ENCODE measurements at regions not wholly inside any gene's neighbourhood (a gene's known extent, or its start where the extent isn't known, plus 50 kb on each side); places are given as distances from the start of the nearest gene placed in this dataset.

- H4K20me1 ChIP-seq (ENCODE audit: control insufficient read depth, insufficient read depth, insufficient read length), result no peaks in the 10 kb centered on the region
- no peaks in the 10 kb centered on the region for H3K27me3 ChIP-seq (ENCODE audit: insufficient read depth, low read length)
- H3K9ac ChIP-seq (ENCODE audit: extremely low read depth, insufficient read length, low read length), result no peak overlapping the region
- WGBS (ENCODE audit: extremely low coverage, insufficient read length, low lambda C conversion rate), result no CpG with 5 or more reads among the region's 2 CpGs
- TF ChIP-seq CTCF (conservative IDR thresholded peaks at IDR 0.05), result no peak
- Mint-ChIP-seq H3K4me3 (no peak overlapping the region), H3K9me3 (peaks cover 12 to 17% of the 10 kb centered on the region in 2 experiments; a peak in 3 of 5 replicates), H3K36me3 (ENCODE audit: insufficient read depth in 1 of 3, low read depth in 3 of 3) (peaks cover 0 to 16% (median 1%) of the 10 kb centered on the region in 3 experiments; a peak in 2 of 7 replicates), H3K27ac (no peak overlapping the region), H3K4me1 (0 out of 4 replicates have a peak, but pooled peaks cover 0 to 4% of the 10 kb centered on the region in 2 experiments), H3K27me3 (ENCODE audit: low read depth) (no peaks in the 10 kb centered on the region; the same call in none of the 2 replicates)
- peaks cover 4% of the 10 kb centered on the region for H3K9me3 ChIP-seq (ENCODE audit: control insufficient read depth, low read depth, low read length)
- no peak overlapping the region for H3K23ac ChIP-seq (ENCODE audit: insufficient read length, low read depth, low read length)
- H3T11ph ChIP-seq (ENCODE audit: low read length), result no peak overlapping the region
- no peak overlapping the region for H2AK5ac ChIP-seq (ENCODE audit: insufficient read length, low read length)
- H3K56ac ChIP-seq (ENCODE audit: insufficient read length, low read depth, low read length), result no peak overlapping the region
- H3K27ac ChIP-seq (ENCODE audit: insufficient read length, low read depth, low read length), result no peak overlapping the region
- H2BK12ac ChIP-seq (ENCODE audit: insufficient read length, low read depth, low read length), result no peak overlapping the region
- H3K79me1 ChIP-seq (ENCODE audit: insufficient read depth, low read depth, low read length, poor library complexity, severe bottlenecking), result no peaks in the 10 kb centered on the region
- H2BK15ac ChIP-seq (ENCODE audit: low read depth, low read length), result no peak overlapping the region
- H4K5ac ChIP-seq (ENCODE audit: insufficient read length, low read depth, low read length), result no peak overlapping the region
- H3K4ac ChIP-seq (ENCODE audit: low read depth, low read length), result no peak overlapping the region
- no peak overlapping the region for H2AFZ ChIP-seq (ENCODE audit: low read length)
- DNase-seq, result no peak
- no peak overlapping the region for H3K14ac ChIP-seq (ENCODE audit: insufficient read depth, low read length)
- H2BK20ac ChIP-seq (ENCODE audit: low read depth, low read length, poor library complexity, severe bottlenecking), result no peak overlapping the region
- no peak overlapping the region for H3K4me2 ChIP-seq (ENCODE audit: insufficient read depth, insufficient read length, low read length)
- no peaks in the 10 kb centered on the region for H3K4me1 ChIP-seq (ENCODE audit: insufficient read depth, low read length)
- no peak overlapping the region for H2BK120ac ChIP-seq (ENCODE audit: low read depth, low read length, poor library complexity, severe bottlenecking)
- no peak overlapping the region for H3K18ac ChIP-seq (ENCODE audit: insufficient read length, low read depth, low read length)
- H4K91ac ChIP-seq (ENCODE audit: insufficient read length, low read depth, low read length), result no peak overlapping the region
- no peaks in the 10 kb centered on the region for H3K79me2 ChIP-seq (ENCODE audit: insufficient read depth, low read length)
- no peak overlapping the region for H2BK5ac ChIP-seq (ENCODE audit: insufficient read length, low read length)
- no peak overlapping the region for H4K8ac ChIP-seq (replicated peaks; ENCODE audit: insufficient read length, low read depth, low read length)
- H3K23me2 ChIP-seq (ENCODE audit: insufficient read length, low read depth, low read length, poor library complexity, severe bottlenecking), result no peaks in the 10 kb centered on the region
These were observed 190.4 kb downstream of the SPP2 start for GRCh38 chr2:234240917-234241316.

All from H9 (cell line).